HL-60 (cell line): ENCODE measurements at regions not wholly inside any gene's neighbourhood (a gene's known extent, or its start where the extent isn't known, plus 50 kb on each side); places are given as distances from the start of the nearest gene placed in this dataset.
"Not testable (repeated sequence)": the region's sequence is repeated elsewhere in the genome, so short reads cannot be mapped to it uniquely, and the experiment has no call there.

Experiments used
- GABPA ChIP-seq: IDR thresholded peaks from 2 replicates; pipeline ENCODE4 v1.6.1; 2012; ENCODE audit warnings: low read depth
- POLR2AphosphoS5 ChIP-seq: IDR thresholded peaks from 2 replicates; pipeline ENCODE4 v1.6.1; 2012; ENCODE audit warnings: low read depth
- SPI1 ChIP-seq: IDR thresholded peaks from 2 replicates; pipeline ENCODE4 v1.6.1; 2012; ENCODE audit warnings: low read depth, mild to moderate bottlenecking, borderline replicate concordance
- TF ChIP-seq, protein P1 (sequence below): IDR thresholded peaks from one replicate; pipeline ENCODE4 v1.5.1; 2011; ENCODE audit warnings: low read length, control low read depth, inconsistent platforms; ENCODE audit not compliant: insufficient read depth
- TF ChIP-seq, protein P2 (sequence below): IDR thresholded peaks from 2 replicates; pipeline ENCODE4 v1.6.1; 2012; ENCODE audit warnings: low read depth; ENCODE audit not compliant: insufficient replicate concordance

DNA sequence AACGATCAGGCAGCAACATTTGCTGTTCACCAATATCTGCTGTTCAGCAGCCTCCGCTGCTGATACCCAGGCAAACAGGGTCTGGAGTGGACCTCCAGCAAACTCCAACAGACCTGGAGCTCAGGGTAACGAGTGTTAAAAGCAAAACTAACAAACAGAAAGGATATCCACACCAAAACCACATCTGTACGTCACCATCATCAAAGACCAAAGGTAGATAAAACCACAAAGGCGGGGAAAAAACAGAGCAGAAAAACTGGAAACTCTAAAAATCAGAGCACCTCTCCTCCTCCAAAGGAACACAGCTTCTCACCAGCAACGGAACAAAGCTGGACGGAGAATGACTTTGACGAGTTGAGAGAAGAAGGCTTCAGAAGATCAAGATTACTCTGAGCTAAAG is 192.8 kb upstream of the MGAT5 start:
- TF ChIP-seq, protein P1, sequence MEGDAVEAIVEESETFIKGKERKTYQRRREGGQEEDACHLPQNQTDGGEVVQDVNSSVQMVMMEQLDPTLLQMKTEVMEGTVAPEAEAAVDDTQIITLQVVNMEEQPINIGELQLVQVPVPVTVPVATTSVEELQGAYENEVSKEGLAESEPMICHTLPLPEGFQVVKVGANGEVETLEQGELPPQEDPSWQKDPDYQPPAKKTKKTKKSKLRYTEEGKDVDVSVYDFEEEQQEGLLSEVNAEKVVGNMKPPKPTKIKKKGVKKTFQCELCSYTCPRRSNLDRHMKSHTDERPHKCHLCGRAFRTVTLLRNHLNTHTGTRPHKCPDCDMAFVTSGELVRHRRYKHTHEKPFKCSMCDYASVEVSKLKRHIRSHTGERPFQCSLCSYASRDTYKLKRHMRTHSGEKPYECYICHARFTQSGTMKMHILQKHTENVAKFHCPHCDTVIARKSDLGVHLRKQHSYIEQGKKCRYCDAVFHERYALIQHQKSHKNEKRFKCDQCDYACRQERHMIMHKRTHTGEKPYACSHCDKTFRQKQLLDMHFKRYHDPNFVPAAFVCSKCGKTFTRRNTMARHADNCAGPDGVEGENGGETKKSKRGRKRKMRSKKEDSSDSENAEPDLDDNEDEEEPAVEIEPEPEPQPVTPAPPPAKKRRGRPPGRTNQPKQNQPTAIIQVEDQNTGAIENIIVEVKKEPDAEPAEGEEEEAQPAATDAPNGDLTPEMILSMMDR: not testable (repeated sequence)
- TF ChIP-seq, protein P2, sequence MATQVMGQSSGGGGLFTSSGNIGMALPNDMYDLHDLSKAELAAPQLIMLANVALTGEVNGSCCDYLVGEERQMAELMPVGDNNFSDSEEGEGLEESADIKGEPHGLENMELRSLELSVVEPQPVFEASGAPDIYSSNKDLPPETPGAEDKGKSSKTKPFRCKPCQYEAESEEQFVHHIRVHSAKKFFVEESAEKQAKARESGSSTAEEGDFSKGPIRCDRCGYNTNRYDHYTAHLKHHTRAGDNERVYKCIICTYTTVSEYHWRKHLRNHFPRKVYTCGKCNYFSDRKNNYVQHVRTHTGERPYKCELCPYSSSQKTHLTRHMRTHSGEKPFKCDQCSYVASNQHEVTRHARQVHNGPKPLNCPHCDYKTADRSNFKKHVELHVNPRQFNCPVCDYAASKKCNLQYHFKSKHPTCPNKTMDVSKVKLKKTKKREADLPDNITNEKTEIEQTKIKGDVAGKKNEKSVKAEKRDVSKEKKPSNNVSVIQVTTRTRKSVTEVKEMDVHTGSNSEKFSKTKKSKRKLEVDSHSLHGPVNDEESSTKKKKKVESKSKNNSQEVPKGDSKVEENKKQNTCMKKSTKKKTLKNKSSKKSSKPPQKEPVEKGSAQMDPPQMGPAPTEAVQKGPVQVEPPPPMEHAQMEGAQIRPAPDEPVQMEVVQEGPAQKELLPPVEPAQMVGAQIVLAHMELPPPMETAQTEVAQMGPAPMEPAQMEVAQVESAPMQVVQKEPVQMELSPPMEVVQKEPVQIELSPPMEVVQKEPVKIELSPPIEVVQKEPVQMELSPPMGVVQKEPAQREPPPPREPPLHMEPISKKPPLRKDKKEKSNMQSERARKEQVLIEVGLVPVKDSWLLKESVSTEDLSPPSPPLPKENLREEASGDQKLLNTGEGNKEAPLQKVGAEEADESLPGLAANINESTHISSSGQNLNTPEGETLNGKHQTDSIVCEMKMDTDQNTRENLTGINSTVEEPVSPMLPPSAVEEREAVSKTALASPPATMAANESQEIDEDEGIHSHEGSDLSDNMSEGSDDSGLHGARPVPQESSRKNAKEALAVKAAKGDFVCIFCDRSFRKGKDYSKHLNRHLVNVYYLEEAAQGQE: not testable (repeated sequence)
- TF ChIP-seq POLR2AphosphoS5, GABPA, SPI1: not testable (repeated sequence)
